Naive thymus-derived CD8-positive, alpha-beta T cell (primary cell): ENCODE measurements at regions not wholly inside any gene's neighbourhood (a gene's known extent, or its start where the extent isn't known, plus 50 kb on each side); places are given as distances from the start of the nearest gene placed in this dataset.

ENCODE experiments used
- ATAC-seq, 2 donors: fragments of 150-1000 bp; cut with Tn5 transposase in 1 of 2; sonication (Bioruptor Pico), chemical (Tn5 transposase) in 1 of 2; 1 replicate in 1 of 2; 2 replicates in 1 of 2; pipeline ENCODE4 v1.10.0; 2021; ENCODE audit warnings: mild to moderate bottlenecking in 2 of 2, moderate library complexity in 2 of 2
- POLR2A ChIA-PET: fragments of 350-600 bp; sonication (Branson Sonifier 250); formaldehyde crosslinking; loops from one replicate; lab custom pipeline; 2021; ENCODE audit warnings: antibody characterized with exemption; lab: Charles Lee
- DNase-seq, 10 donors: peaks; one replicate each; pipeline versions ENCODE4 v3.0.0 to v3.0.0-alpha.2; 2020 to 2022
- H3K27ac Mint-ChIP-seq, 10 donors: one replicate each; pipeline ENCODE4 v1.8.0; 2020 to 2022; ENCODE audit warnings: mild to moderate bottlenecking in 10 of 10, mixed read lengths in 10 of 10, moderate library complexity in 4 of 10, inconsistent platforms in 1 of 10
- H3K27me3 Mint-ChIP-seq, 5 donors: one replicate each; pipeline ENCODE4 v1.8.0; 2021 to 2022; ENCODE audit warnings: mixed read lengths in 5 of 5
- H3K36me3 Mint-ChIP-seq, 3 donors: one replicate each; pipeline ENCODE4 v1.8.0; 2020 to 2022; ENCODE audit warnings: mixed read lengths in 3 of 3, mild to moderate bottlenecking in 2 of 3, inconsistent platforms in 1 of 3
- H3K4me1 Mint-ChIP-seq, 4 donors: one replicate each; pipeline ENCODE4 v1.8.0; 2021 to 2022; ENCODE audit warnings: mixed read lengths in 4 of 4
- H3K4me3 Mint-ChIP-seq, 10 donors: one replicate each; pipeline ENCODE4 v1.8.0; 2020 to 2022; ENCODE audit warnings: mild to moderate bottlenecking in 10 of 10, mixed read lengths in 10 of 10, moderate library complexity in 6 of 10, inconsistent platforms in 1 of 10
- H3K9me3 Mint-ChIP-seq, 9 donors: one replicate each; pipeline ENCODE4 v1.8.0; 2020 to 2022; ENCODE audit warnings: mixed read lengths in 9 of 9, mild to moderate bottlenecking in 3 of 9, inconsistent platforms in 1 of 9, moderate library complexity in 1 of 9

DNA sequence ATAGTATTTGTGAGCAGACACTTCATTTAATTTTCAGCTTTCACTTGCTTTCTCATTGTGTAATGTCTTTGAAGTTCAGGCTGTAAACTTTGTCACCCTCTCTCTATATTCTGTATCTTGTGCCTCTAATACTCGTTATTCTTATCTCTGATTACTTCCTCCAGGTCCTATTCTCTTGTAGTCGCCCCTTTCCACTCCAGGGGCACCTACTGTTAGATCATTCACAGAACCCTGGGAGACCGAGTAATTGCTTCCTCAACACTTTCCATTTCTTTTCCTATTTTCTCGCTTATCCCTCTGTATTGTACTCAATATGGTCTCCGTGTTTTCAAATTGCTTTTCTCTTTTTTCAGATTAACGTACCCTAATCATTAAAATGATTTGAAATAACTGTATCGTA lies 93.9 kb upstream of the TDRD3 start:
- POLR2A ChIA-PET, result no interaction called here

DNA sequence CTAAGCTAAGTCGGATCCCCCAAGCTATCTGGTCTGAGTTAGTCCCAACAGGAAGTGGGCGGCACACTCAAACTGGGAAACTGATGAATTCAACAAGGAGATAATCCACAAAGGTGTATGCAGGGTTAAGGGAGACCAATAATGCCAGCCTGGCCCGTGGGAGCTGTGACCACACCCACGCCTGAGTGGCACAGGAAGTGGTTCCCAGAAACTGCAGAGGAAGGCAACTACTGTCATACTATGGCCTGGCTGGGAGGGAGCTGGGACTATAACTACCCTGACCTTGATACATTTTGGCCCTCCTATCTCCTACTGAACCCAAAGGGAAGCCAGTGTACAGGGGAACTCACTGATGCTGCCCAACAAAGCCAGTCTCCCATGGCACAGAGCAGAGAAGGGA lies 85.5 kb upstream of the TDRD3 start:
- H3K4me1 Mint-ChIP-seq, result peaks cover 8 to 12% (median 10%) of the 10 kb centered on the region in 4 donors
- H3K4me3 Mint-ChIP-seq, result no peak overlapping the region
- H3K27ac Mint-ChIP-seq, result no peak overlapping the region
- H3K9me3 Mint-ChIP-seq, result no peaks in the 10 kb centered on the region
- DNase-seq (no peak), ATAC-seq (no peak)
- no peaks in the 10 kb centered on the region for H3K36me3 Mint-ChIP-seq
- POLR2A ChIA-PET, result no interaction called here
- H3K27me3 Mint-ChIP-seq, result peaks cover 0 to 5% (median 3%) of the 10 kb centered on the region in 5 donors

More for the DNA sequence above, 93.9 kb upstream of the TDRD3 start:
- no peaks in the 10 kb centered on the region for H3K4me1 Mint-ChIP-seq
- DNase-seq, result no peak
- H3K4me3 Mint-ChIP-seq, result no peak overlapping the region
- H3K27ac Mint-ChIP-seq, result no peak overlapping the region
- H3K36me3 Mint-ChIP-seq, result no peaks in the 10 kb centered on the region
- no peaks in the 10 kb centered on the region for H3K9me3 Mint-ChIP-seq
- peaks cover 5 to 17% (median 12%) of the 10 kb centered on the region in 5 donors for H3K27me3 Mint-ChIP-seq
- ATAC-seq, result no peak

DNA sequence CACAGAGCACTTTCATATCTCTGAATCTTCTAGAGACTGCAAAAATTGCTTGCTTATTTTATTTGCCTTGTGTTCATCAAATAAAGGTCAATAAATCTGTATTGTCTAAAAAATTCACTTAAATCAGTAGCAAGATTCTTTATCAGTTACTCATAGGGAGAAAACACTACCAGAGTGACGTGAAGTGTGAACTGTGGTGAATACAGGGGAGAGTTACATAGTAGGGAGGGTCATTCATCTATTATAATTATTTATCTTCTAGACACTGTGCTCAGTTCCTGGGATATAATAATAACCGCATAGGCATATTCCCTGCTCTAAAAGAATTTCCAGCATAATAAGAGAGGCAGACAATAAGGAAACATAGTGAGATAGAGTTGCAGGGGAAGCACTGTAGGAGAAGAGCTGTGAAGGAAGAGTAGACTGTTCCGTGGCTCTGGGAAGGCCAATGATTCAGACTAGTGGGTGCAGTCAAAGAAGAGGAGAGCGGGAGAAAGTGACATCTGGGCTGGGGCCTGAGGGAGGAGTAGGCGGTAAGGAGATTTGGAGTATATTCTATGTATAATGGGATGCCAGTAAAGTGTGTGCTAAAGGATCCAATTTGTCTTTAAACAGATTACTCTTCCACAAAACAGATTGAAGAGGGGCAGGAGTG lies 84.0 kb upstream of the TDRD3 start:
- Mint-ChIP-seq H3K4me3 (no peak overlapping the region), H3K27me3 (peaks cover 0 to 13% (median 3%) of the 10 kb centered on the region in 5 donors), H3K9me3 (no peaks in the 10 kb centered on the region), H3K4me1 (peaks cover 9 to 13% (median 11%) of the 10 kb centered on the region in 4 donors), H3K36me3 (no peaks in the 10 kb centered on the region), H3K27ac (no peak overlapping the region)
- POLR2A ChIA-PET, result no interaction called here
- no peak for ATAC-seq
- DNase-seq, result no peak

DNA sequence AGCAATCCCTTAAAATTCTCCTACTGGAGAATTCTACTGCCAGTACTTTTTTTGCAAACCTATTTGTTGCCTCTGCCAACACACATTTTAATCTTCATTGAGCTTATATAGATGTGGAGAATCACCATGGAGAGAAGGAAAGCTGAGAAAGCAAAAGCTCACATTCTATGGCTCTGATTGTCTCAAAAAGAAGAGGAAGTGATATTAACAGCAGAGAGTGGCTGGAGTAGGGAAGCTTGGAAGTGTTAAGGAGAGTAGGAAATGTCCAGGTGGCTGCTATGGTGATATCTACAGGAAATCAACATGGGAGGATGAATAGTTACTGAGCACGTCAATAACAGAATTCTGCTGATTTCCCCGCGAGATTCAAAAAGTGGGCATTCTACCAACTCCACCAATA lies 78.8 kb upstream of the TDRD3 start:
- Mint-ChIP-seq H3K36me3 (no peaks in the 10 kb centered on the region), H3K9me3 (no peaks in the 10 kb centered on the region), H3K4me3 (no peak overlapping the region), H3K27ac (no peak overlapping the region), H3K27me3 (peaks cover 2 to 14% (median 3%) of the 10 kb centered on the region in 5 donors), H3K4me1 (peaks cover 0 to 2% (median under 1%) of the 10 kb centered on the region in 4 donors)
- no peak for DNase-seq
- POLR2A ChIA-PET, result no interaction called here
- ATAC-seq, result no peak

DNA sequence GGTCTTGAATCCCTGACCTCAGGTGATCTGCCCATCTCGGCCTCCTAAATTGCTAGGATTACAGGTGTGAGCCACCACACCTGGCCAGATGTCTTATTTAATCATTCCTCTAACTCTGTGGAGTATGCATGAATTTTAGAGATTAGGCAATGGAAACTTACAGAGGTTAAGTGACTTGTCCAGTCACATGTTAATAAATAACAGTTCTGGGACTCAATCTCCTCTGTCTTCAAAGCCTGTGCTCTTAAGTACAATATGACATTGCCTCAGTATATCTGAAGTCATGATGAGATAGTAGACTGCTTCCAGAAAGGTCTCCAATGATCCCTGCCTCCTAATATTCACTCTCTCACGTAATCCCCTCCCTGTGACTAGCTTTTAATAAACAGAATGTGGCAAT lies 72.9 kb upstream of the TDRD3 start:
- POLR2A ChIA-PET, result no interaction called here
- no peak overlapping the region for H3K4me3 Mint-ChIP-seq

DNA sequence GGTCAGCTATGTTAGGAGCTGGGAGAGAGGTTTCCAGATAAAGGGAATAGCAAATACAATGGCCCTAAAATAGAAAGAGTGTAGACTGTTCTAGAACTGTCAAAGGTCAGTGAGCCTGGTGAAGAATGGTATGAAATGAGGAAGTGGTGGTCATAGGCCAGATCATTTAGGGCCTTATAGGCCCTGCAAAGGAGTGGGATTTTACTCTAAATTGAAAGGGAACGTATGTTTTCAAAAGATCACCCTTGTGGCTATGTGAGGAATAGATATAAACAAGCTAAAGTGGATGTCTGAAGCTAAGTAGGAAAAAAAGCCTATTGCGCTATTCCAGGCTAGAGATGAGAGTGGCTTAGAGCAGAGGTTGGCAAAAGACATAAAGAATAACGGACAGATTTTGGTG lies 70.7 kb upstream of the TDRD3 start:
- POLR2A ChIA-PET, result no interaction called here

More for the DNA sequence above, 72.9 kb upstream of the TDRD3 start:
- Mint-ChIP-seq H3K4me1 (no peaks in the 10 kb centered on the region), H3K27ac (no peak overlapping the region), H3K9me3 (no peaks in the 10 kb centered on the region), H3K27me3 (peaks cover 0 to 3% (median 0%) of the 10 kb centered on the region in 5 donors), H3K36me3 (no peaks in the 10 kb centered on the region)
- ATAC-seq (no peak), DNase-seq (no peak)

DNA sequence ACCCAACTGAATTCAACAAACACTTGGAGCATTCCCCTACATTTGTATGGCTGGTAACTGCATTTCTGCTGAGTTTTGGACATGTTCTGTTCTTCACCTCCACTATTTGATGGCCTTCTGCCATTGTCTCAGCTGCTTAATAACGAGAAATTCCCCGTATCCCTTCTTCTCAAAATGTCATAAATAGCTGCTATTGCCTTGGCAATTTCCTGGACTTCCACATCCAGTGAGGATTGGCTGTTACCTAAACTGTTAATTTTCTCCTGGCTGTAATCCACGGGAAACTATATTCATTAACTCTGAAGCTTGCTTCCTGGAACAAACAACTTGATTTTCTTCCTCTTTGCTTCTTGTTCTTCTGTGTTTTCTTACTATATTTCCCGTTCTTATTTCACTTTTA lies 69.5 kb upstream of the TDRD3 start:
- Mint-ChIP-seq H3K36me3 (no peaks in the 10 kb centered on the region), H3K4me3 (no peak overlapping the region), H3K9me3 (no peaks in the 10 kb centered on the region), H3K4me1 (peaks cover 0 to 1% (median 0%) of the 10 kb centered on the region in 4 donors), H3K27ac (no peak overlapping the region), H3K27me3 (no peaks in the 10 kb centered on the region)
- POLR2A ChIA-PET, result no interaction called here
- no peak for DNase-seq
- no peak for ATAC-seq

More for the DNA sequence above, 70.7 kb upstream of the TDRD3 start:
- Mint-ChIP-seq H3K36me3 (no peaks in the 10 kb centered on the region), H3K27ac (no peak overlapping the region), H3K9me3 (no peaks in the 10 kb centered on the region), H3K4me1 (peaks cover 0 to 1% (median 0%) of the 10 kb centered on the region in 4 donors), H3K4me3 (no peak overlapping the region), H3K27me3 (peaks cover 0 to under 1% (median 0%) of the 10 kb centered on the region in 5 donors)
- no peak for ATAC-seq
- no peak for DNase-seq

DNA sequence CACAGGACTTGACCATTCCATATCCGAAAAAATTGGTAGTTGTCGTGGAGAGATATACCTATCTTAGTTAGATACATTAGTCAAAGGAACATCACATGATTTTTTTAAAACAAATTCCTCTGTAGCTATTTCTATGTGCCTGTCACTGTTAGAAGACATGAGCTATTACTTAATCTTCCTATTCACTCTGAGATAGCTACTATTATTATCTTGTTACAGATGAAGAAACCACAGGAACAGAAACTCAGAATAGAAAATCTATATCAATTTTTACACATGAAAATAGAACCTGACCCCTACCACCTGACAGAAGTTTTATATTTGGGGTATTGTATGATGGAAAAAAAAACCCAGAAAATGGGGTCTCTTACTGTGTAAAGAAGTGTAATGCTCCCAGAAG lies 68.9 kb upstream of the TDRD3 start:
- POLR2A ChIA-PET, result no interaction called here
- Mint-ChIP-seq H3K36me3 (no peaks in the 10 kb centered on the region), H3K9me3 (no peaks in the 10 kb centered on the region)

DNA sequence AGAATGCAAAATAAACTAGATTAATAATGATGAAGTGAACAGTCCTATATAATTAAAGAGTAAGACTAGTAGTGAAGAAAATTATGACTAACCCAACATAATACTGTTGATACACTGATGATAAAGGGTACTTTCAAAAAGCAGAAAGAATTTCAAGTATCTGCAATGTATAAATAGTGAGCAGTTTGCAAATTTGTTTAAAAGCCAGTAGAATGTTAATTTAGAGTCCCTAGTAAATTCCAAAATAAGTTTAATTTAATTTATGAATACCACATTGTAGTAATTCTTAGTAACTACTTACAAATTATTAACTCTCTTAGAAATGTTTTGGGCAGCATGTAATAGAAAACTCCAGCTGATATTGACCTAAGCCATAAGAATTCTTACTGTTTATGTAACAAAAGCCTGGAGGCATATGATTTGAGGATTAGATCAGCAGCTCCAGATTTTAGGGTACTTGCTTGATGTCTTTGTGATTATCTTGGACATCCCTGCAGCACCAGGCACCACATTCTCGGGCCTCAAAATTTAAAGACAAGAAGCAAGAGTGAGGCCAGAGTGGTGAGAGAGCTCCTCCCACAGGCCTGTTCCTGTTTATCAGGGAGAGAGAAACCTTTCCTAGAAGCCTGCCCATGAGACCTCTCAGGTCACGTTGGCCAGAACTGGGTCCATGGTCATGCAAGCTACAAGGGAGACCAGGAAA lies 67.6 kb upstream of the TDRD3 start:
- Mint-ChIP-seq H3K27ac (peak overlapping the region in 1 of 10 donors; percentile 4), H3K4me3 (no peak overlapping the region), H3K4me1 (peaks cover 0 to 1% (median 0%) of the 10 kb centered on the region in 4 donors), H3K9me3 (peaks cover 0 to 2% (median 0%) of the 10 kb centered on the region in 9 donors), H3K36me3 (no peaks in the 10 kb centered on the region), H3K27me3 (no peaks in the 10 kb centered on the region)
- DNase-seq (peak in 3 of 10 donors; percentile 5 to 9 (median 6)), ATAC-seq (no peak)
- POLR2A ChIA-PET, result no interaction called here

More for the DNA sequence above, 68.9 kb upstream of the TDRD3 start:
- Mint-ChIP-seq H3K4me1 (peaks cover 0 to 1% (median 0%) of the 10 kb centered on the region in 4 donors), H3K27ac (no peak overlapping the region), H3K4me3 (no peak overlapping the region), H3K27me3 (no peaks in the 10 kb centered on the region)
- DNase-seq (no peak), ATAC-seq (no peak)

DNA sequence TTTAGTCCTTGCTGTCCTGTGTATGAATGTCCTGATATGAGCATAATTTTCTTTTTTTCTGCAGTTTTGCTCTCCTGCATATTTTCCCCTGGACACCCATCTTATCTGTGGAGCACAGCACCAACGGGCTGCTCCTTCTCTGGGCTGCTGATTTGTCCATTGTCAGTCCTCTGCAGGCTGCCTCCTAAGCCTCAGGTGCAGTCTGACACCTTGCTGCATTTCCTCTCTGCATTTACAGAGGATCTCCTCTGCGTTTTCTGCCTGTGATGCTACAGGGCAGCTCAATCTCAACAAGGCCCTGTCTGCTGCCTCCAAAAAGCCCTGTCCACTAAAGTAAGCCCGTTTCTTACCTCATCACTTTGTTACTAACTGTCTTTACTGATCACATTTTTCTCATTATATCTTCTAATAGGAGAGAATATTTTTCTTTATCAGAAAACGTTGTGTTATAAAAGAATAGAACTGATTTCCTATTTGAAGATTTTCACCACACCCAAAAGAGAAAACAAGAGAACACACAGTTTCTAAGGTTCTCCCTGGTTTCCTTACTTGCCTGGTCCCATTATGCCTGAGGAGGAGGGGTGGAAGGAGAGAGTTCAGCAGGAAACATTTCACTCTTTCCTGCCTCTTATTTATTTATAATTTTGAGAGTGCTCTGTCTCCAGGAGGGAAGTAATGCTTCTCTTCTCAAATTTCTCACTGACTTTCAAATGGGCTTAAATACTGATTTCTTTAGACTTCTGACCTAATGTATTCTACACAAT lies 65.6 kb upstream of the TDRD3 start:
- Mint-ChIP-seq H3K9me3 (peaks cover 0 to 2% (median 0%) of the 10 kb centered on the region in 9 donors), H3K27ac (no peak overlapping the region), H3K4me3 (no peak overlapping the region), H3K36me3 (no peaks in the 10 kb centered on the region), H3K4me1 (peaks cover 0 to 1% (median 0%) of the 10 kb centered on the region in 4 donors), H3K27me3 (no peaks in the 10 kb centered on the region)
- DNase-seq (no peak), ATAC-seq (no peak)
- POLR2A ChIA-PET, result no interaction called here

DNA sequence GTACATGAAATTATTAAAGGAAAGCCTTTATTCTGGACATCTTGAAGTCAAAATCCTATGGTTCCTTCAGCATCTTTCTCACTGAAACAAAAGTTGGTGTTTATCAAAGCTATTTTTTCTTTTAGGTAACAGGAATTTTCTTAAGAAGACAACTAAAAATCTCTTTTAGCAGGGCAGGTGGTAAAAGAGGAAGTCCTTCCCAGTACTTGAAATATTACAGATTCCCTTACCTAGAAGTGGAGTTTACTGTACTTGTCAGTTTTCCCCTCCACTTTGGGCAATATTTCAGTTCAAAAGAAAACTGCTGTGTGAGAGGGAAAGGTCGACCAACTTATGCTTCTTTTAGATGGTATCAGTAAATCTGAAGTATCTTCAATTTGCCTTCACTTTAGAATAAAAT lies 64.3 kb upstream of the TDRD3 start:
- Mint-ChIP-seq H3K27me3 (peaks cover 0 to 1% (median 0%) of the 10 kb centered on the region in 5 donors), H3K9me3 (peaks cover 0 to 2% (median 0%) of the 10 kb centered on the region in 9 donors), H3K27ac (no peak overlapping the region), H3K36me3 (no peaks in the 10 kb centered on the region), H3K4me3 (no peak overlapping the region), H3K4me1 (peaks cover 0 to 1% (median 0%) of the 10 kb centered on the region in 4 donors)
- no peak for ATAC-seq
- POLR2A ChIA-PET, result no interaction called here
- DNase-seq, result no peak

DNA sequence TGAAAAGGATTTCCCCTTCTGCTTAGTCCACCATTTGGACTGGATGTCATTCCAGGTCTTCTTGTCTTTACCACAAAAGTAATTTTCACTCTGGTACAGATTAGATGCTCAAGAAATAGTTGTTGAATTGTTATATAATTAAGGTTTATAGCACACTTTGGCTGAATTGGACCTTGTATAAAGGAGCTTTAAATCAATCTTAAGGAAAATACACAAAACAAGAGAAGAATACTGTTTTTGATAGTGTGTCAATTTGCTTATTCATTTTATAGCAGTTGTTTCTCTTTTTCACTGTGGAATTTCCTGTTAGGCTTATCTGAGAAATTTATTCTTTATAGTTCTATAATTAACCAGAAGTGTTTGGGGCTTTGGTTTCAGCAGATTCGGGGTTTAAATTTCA lies 62.7 kb upstream of the TDRD3 start:
- ATAC-seq (no peak), DNase-seq (no peak)
- H3K36me3 Mint-ChIP-seq, result no peaks in the 10 kb centered on the region
- H3K4me1 Mint-ChIP-seq, result peaks cover 0 to 1% (median 0%) of the 10 kb centered on the region in 4 donors
- H3K9me3 Mint-ChIP-seq, result peaks cover 0 to 2% (median 0%) of the 10 kb centered on the region in 9 donors
- H3K27ac Mint-ChIP-seq, result no peak overlapping the region
- POLR2A ChIA-PET, result no interaction called here
- H3K27me3 Mint-ChIP-seq, result peaks cover 1 to 6% (median 3%) of the 10 kb centered on the region in 5 donors
- H3K4me3 Mint-ChIP-seq, result no peak overlapping the region

DNA sequence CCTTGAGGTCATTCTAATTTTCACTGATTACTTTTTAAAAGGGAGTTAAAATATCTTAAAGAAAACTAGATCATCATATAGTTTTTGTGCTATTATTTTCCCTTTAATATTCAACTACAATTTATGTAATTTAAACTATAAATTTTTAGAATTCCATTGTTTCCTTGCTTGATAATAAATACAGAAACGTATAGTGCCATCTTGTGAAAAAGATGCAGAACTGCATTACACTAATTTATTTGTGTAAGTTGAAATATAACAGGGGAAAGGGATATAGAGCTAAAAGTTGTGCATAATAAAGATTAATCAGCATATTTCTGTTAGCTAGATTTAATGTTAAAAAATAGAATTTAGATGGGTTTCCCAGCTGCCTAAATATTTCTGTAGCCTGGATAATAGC lies 61.5 kb upstream of the TDRD3 start:
- H3K4me3 Mint-ChIP-seq, result no peak overlapping the region
- peaks cover 1 to 7% (median 5%) of the 10 kb centered on the region in 5 donors for H3K27me3 Mint-ChIP-seq
- peaks cover 0 to 2% (median 0%) of the 10 kb centered on the region in 9 donors for H3K9me3 Mint-ChIP-seq
- ATAC-seq, result no peak
- no peak overlapping the region for H3K27ac Mint-ChIP-seq
- peak in 1 of 10 donors; percentile 6 for DNase-seq
- no peaks in the 10 kb centered on the region for H3K36me3 Mint-ChIP-seq
- no peaks in the 10 kb centered on the region for H3K4me1 Mint-ChIP-seq
- POLR2A ChIA-PET, result no interaction called here
